AG20443 (cell line): ENCODE measurements at regions not wholly inside any gene's neighbourhood (a gene's known extent, or its start where the extent isn't known, plus 50 kb on each side); places are given as distances from the start of the nearest gene placed in this dataset.

ENCODE experiments used
- DNase-seq: peaks from one replicate; pipeline ENCODE4 v3.0.0; 2012; ENCODE audit warnings: low spot score, mixed read lengths

DNA sequence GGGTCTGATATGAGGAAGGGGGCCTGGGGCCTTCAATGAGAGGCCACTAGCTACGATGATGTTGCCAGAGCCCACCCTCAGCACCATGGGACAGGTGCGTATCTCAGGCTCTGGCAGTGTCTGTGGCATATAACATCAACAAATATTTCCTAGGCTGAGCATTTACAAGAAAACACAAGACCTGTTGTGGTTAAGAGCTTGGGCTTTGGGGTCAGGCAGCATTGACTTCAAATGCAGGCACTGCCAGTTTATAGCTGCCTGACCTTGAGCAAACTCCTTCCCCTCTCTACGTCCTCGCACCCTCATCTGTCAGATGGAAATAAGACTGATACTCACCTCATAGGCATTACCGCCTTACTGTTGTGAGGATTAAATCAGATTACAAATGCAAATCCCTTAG lies 156.0 kb downstream of the KATNAL1 start:
- DNase-seq: no peak

DNA sequence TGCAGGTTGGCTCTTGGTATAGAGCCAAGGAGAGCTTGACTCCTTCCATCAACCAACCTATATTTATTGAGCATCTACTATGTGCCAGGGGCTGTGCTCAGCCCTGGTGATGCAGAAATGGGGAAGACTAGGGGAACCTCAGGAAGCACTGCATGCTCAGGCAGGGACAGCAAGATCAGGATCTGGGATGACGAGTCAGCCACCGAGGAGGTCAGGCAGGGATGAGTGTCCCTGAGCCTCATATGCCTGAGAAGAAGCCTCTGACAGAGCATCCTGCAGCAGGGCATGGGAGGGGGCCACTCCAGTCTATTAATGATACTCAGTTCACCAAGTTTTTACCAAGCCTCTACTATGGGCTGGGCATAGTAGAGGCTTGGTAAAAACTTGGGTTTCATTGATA lies 158.1 kb downstream of the KATNAL1 start:
- DNase-seq: no peak

DNA sequence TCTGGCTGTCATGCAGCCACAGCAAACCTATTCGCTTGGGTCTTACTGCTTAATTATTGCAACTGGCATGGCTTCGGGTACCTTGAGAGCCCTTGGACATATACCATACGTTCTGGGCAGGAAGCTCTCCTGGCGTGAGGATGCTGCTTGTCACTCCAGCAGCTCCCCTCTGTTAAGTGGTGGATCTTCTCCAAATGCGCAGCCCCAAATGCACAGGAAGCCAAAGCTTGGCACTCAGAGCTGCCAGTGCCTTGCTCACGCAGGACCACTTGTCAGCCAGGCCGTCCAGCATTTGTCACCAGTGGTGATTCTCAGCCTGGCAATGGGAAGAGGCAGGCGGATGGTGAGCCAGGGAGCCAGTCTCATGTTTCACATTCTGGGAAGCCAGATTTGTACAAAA lies 158.6 kb downstream of the KATNAL1 start:
- no peak for DNase-seq

DNA sequence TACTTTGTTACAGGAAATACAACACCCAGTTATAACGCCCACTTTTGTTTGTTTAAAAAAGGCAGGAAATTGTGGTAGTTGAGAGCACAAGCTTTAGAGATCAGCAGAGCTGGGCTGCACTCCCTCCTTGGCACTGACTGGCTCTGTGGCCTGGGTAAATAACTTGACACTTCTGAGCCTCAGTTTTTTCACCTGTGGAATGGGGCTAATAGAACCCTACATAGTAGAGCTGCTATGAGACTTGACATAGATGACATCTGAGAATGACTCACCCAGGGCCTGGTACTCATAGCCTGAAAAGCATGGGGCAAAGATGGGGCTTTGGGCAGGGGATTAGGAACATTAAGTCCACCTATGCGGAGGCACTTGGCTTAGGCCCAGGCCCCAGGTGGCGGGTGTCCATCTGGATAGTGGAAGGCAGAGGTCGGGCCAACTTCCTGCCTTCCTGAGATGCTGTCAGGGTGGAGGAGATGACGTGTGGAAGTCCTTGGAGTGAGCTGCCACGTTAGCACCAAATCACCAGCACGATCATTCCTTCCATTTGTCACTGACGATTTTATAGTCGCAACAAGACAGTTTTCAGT lies 159.1 kb downstream of the KATNAL1 start:
- DNase-seq: no peak

DNA sequence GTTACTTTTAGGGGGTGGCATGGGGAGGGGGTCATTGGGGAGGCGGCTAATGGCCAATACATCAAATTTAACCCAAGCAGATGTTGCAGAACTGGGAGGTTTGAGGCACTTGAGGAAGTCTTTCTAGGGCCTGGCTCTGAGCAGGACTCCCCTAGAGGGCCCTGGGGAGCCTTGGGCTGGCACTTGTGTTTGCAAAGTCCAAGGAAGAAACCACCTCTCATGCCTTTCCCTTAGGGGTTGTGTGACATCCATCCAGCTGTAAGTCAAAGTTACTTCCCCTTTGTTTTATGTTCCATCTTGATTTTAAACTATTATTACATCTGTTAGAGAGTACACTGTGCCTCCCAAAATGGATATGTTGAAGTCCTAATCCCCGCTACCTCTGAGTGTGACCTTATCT lies 159.9 kb downstream of the KATNAL1 start:
- no peak for DNase-seq

DNA sequence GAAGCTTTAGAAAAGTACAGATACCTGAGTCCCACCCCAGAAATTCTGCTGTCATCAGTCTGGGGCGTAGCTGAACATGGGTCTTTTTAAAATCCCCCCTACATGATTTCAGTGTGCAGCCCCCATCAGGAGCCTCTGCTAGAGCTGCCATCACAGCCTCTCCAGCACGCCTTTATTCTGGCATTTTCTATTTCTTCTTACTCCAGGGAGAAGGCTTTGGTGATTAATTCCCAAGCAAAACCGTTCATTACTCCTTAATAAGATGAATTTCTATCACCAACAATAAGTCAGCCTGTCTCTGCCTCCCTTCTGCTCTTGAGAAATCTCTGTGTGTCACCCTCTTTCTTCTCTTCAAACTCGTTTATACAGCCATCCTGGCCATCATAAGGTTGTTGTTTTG lies 160.3 kb downstream of the KATNAL1 start:
- no peak for DNase-seq

DNA sequence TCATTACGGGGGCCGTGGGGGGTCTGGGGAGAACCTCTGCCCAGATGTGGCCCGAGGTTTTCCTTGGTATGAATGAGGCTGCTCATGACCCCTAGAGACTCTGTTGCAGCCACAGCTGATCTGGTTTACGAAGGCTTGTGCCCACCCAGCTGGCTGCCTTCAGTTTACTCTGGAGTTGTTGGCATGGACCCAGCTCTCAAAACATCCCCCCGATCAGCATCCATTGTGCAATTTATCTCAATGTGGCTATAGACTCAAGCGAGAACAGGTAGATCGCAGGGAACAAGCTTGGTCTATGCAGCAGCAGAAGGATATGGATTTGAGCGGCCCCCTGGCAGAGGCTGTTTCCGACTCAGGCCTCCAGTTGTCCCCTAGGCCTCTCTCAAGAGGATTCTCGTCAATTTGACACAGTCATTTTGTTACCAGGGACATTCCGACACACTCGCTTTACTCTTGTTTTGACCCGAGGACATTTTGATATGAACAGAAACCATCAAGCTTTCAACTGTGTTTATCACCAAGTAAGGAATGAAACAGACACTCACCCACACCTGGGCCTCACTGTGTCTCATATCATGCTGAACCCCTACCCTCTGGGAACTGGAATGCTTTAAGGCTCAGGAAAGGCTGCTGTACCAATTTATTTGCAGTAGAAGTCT lies 161.5 kb downstream of the KATNAL1 start:
- DNase-seq: no peak

DNA sequence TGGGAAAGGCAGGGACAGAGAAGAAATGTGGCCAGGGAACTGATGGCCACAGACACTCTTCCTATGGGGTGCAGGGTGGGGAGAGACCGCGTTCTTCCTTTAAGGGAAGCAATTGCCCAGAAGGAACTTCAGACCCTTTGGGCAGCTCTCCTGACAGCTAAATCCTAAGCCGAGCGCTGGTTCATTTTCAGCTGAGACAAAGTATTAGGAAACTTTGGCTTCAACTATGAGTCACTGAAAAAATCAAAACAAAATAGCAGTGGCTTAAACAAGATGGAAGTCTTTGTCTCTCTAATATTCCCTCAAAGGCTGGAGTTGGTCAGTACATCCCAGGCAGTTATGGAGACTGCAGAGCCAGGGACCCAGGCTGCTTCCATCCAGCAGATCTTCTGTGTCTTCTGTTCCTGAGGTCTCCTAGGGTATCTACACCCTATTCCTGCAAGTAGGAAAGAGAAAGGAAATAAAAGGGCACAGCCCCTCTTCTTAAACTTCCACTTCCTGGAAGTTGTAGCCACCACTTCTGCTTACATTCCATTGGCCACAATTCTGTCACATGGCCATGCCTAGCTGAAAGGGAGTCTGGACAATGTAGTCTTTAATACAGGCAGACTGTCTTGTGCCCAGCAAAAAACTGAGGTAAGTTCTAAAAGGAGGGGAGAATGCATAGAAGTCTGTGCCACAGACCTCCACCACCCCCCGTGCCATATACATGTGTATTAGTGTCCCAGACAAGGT lies 163.5 kb downstream of the KATNAL1 start:
- peak; percentile 63 for DNase-seq

DNA sequence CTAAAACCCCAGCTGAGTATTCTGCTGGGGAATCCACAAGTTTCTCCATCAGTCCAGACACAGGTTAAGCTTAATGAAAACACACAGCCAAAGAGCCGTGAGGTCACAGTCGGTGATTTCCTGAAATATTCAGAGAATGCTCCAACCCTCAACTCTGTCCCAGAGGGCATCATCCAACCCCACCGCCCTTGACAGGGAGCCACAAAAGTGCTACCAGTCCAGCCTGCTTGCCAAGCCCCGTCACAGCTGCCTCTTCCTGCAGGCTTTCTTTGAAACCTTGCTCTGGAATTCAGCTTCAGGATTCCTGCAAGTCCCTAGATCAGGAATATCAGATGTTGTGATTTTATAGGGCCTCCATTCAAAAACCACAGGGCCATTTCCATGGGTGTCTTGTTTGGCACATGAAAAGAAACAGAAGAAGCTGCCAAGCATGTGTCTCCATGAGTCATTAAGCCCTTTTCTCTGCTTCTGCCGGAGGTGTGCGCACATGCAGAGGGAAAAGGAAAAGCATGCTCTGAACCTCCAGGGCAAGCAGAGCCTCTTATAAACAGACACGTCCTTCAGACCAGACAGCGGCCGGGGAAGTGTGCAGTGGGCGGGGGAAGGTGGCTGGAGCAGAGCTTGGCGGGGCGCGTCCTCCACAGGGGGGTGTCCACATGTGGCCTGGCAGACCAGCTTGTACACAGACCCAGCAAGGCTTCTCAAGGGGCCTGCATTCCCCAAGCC lies 164.7 kb downstream of the KATNAL1 start:
- DNase-seq: peak; percentile 86

DNA sequence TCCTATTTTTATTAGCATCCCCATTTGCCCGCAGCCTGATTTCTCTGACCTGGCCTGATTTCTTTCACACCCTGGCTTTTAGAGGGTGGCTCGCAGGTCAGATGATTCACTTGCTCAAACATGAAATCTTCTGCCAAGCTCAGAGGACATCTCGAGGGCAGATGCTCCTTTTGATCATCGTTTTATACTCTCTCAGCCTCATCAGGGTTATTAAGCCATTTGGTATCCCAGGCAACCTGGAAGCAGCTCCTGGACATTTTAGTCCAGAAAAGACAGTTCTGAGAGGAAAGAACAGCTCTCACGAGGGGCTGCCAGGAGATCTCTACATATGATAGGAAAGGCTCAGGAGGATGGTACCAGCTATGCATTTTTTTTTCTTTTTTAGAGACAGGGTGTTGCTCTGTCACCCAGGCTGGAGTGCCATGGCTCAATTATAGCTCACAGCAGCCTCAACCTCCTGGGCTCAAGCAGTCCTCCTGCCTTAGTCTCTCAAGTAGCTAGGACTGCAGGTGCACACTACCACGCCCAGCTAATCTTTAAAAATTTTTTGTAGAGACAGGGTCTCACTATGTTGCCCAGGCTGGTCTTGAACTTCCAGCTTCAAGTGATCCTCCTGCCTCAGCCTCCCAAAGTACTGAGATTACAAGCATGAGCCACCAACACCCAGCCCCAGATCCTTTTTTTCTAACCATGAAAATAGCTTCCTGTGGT lies 165.4 kb downstream of the KATNAL1 start:
- no peak for DNase-seq

DNA sequence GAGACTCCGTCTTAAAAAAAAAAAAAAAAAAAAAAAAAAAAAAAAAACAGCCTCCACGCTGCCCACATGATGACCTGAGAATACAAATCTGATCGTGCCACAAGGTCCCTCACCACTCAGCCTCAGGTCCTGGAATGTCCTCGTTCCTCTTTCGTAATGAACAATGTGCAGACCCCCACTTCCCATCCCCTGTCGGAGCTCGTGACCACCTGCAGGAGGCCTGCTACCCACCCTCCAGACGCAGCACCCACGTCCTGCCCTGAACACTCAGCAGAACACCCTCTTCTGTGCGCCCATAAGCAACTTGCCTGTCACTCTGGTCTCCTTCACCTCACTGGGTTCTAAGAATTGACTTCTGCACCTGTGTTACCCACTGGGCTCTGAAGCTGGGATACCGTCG lies 166.4 kb downstream of the KATNAL1 start:
- DNase-seq: no peak

DNA sequence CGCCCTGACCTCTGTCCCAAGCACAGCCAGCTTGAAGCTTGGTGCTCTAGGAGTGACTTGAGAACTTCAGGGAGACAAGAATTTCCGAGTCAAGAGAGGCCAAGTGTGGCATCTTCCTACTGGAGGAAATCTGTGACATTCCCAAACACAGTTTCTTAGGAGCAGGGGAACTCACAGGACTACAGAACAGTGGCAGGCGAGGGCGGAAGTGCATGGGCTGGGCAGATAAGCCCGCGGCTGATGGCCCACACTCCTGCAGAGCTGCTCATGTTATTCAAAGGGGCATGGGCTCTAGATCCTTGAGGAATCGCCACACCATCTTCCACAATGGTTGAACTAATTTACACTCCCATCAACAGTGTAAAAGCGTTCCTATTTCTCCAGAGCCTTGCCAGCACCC lies 168.8 kb downstream of the KATNAL1 start:
- DNase-seq: no peak

DNA sequence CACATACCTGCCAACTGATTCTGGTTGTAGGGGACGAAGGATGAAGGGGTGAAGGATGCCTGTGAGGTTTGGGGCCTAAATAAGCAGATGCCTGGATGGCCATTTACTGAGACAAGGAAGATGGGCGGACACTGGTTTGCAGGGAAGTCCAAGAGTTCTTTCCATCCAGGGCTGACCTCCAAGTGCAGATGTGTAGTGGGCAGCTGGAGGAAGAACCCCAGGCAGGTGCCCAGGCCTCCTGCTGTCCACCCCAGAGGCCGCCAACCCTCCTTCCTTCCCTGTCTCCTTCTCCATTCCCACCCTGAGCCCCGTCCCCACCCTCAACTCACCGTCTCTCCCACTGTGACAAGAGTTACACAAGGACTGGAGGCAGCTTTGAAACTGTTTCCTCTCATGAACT lies 171.5 kb downstream of the KATNAL1 start:
- DNase-seq: no peak

DNA sequence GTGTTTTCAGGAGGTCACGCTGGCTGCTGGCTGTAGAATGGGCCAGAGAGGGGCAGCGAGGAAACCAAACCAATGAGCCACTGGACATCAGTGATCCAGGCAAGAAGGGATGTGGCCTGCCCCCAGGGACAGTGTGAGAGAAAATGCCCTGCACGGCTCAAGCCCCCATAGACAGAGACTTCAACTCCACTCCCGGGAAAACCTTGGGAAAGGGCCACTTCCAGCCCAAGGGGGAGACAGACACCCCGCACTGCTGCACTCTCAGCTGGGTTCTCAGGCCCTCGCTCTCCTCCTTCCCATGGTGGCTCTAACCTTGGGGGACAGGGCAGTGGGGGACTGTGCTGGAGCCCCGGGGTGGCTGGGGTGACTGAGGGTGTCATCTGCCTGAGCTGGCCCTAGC lies 172.0 kb downstream of the KATNAL1 start:
- DNase-seq: no peak

DNA sequence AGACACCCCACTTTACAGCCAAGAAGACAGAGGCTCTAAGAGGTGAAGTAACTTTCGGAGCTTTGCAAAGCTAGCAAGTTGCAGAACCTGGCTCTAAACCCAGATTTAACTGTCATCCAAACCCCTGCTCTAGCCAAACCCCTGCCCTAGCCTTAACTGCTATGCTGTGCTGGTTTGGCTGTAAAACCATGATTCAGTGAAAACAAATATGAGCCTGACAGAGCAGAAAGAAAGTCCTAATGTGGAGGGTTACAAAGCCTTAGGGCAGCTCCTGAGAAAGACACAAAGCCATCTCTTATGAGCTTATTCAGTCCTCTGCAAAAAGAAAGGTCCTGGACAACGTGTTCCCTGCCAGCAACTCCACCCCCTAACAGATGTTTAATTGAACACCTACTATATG lies 172.8 kb downstream of the KATNAL1 start:
- no peak for DNase-seq

DNA sequence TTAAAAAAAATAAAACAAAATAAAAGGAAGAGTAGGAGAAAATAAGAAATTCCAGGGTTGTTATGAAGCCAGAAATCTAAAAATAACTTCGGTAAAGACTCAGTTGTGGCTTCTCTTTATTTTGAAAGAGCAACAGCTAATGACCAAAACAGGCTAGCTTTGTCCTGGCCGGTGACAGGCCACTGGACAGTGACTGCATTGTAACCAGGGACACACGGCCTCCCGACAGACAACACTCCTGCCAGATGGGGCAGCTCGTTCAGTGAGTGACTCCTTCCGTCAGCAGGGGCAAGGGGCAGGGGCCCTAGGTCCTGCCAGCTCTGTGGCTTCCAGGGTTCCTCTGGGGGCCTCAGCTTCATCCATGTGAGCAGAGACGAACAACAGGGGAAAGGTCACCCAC lies 173.4 kb downstream of the KATNAL1 start:
- peak; percentile 78 for DNase-seq

DNA sequence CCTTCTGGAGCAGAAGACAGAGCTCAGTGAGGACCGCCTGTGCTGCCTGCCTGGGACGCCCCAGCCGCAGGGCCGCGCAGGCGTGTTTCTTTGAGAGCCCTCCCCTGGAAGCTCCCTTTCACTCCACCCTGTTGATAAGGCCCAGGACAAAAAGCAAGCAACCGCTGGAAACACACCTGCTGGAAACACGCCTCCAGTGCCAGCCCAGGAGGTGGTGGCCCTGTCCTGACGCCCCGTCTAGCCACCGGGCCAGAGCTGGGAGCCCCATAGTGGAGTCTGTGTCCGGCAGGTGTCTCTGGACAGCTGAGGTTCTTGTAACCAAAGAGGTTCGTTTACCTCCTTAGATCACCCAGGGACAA lies 173.8 kb downstream of the KATNAL1 start:
- DNase-seq: no peak

DNA sequence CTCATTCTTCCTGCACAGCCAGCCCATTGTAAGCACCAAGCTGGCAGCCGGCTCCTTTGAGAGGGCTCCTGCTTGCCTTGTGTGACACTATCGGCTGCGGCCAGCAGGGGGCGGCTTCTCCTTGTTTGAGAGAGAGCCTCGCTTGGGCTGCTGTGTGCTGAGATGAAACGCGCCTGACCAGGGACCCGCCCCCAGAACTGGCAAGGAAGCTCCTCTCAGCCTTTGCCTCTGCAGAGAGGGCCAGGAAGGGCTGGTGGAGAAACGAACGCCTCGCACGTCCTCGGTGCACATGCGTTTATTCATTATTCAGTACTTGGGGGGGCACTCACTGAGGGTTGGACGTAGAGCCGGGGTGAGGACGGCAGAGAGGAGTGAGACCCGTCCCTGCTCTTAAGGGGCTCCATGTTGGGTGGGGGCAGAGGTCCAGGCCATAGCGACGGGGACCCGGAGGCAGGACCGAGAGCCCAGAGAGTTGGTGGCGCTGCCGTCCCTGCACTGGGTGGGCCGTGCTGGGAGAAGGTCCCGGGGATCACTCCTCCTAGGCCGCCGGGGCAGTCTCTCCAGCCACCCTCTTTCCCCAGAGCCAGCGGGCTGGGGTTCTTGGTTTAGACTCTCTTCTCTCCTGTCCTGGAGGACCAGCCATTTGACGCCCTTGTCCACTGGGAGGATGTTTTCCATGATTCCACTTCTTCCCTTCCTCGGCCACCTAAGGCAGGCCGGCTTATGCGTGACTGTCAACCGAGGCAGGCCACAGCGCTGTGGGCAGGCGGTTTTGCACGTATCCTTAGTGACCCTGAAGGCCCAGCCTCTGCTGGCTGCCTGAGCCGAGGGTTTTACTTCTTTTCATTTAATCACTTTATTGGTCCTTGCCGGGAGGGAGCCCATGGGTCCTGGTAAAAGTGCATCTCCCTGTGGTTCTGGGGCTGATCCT lies 174.5 kb downstream of the KATNAL1 start:
- peak; percentile 93 for DNase-seq

DNA sequence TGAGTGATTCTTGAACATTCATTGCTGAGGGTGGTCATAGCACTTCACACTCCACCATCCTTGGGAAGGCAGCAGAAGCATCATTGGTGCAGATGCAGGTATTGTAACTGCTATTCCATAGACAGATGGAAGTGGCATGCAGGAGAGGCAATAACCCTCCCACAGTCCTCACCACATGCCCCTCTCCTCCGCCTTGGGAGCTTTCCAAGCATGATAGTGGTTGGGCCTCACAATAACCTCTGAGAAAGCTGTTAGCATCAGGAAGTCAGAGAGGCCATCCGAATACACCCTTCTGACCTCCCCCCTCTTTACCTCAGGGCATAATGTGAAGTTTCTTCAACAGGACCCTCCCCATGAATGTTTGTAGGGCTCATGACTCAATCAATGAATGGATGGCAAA lies 177.9 kb downstream of the KATNAL1 start:
- DNase-seq: no peak

DNA sequence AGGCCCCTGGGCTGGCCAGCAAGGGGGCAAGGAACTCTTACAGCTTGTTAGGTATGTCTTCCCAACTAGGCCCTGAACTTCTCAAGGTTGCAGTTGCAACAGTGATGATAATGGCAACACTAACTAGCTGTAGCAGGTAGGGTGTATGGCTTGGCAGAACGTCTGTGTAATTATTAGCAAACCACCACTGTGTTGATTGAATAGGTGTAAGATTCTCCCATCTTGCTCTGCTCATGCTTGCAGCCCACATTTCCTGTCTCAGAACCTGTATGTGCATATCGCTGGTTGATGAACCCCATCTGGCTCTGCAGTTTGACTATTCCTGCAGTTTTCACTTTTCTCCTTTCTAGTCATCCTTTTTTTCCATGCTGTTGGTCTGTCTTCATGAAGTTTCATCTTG lies 178.8 kb downstream of the KATNAL1 start:
- no peak for DNase-seq

DNA sequence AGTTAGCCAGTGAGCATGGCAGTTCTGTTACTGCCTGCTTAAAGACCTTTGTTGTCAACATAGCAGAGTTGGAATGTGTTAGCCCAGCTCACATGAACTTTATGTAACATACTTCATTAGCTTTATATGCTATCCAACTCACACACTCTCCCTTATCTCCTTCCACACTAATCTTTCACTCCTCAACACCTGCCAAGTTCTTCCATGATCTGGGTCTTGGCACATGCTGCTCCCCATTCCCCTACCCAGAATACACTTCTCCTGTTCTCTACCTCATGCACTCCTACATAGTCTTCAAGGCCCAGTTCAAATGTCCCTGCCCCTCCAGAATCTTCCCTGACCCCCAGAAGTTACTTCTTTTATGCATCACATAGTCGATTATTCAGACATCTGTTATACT lies 179.3 kb downstream of the KATNAL1 start:
- DNase-seq: no peak
